ENCODE measurements at regions not wholly inside any gene's neighbourhood (a gene's known extent, or its start where the extent isn't known, plus 50 kb on each side); places are given as distances from the start of the nearest gene placed in this dataset.

- TF ChIP-seq, protein P1, sequence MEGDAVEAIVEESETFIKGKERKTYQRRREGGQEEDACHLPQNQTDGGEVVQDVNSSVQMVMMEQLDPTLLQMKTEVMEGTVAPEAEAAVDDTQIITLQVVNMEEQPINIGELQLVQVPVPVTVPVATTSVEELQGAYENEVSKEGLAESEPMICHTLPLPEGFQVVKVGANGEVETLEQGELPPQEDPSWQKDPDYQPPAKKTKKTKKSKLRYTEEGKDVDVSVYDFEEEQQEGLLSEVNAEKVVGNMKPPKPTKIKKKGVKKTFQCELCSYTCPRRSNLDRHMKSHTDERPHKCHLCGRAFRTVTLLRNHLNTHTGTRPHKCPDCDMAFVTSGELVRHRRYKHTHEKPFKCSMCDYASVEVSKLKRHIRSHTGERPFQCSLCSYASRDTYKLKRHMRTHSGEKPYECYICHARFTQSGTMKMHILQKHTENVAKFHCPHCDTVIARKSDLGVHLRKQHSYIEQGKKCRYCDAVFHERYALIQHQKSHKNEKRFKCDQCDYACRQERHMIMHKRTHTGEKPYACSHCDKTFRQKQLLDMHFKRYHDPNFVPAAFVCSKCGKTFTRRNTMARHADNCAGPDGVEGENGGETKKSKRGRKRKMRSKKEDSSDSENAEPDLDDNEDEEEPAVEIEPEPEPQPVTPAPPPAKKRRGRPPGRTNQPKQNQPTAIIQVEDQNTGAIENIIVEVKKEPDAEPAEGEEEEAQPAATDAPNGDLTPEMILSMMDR (IDR thresholded peaks at IDR 0.05; ENCODE audit: borderline replicate concordance, extremely low read depth, insufficient read depth): no peak
- Histone ChIP-seq H3K9me3 (ENCODE audit: control insufficient read depth in 2 of 3, insufficient read depth in 1 of 3, low read length in 3 of 3) (no peaks in the 10 kb centered on the region), H3K4me1 (ENCODE audit: control insufficient read depth in 2 of 3, insufficient read depth in 2 of 3, low read depth in 1 of 3, low read length in 3 of 3) (peaks cover 4 to 47% (median 13%) of the 10 kb centered on the region in 3 donors), H3K4me3 (ENCODE audit: low read length in 3 of 3) (no peak overlapping the region), H3K36me3 (ENCODE audit: control insufficient read depth in 2 of 3, insufficient read depth in 3 of 3, low read length in 3 of 3) (no peaks in the 10 kb centered on the region), H3K27ac (ENCODE audit: low read depth in 2 of 2, low read length in 2 of 2) (peak overlapping the region; percentile 2 to 6), H3K9ac (ENCODE audit: low read length in 3 of 3) (no peak overlapping the region), H3K27me3 (ENCODE audit: control insufficient read depth, insufficient read depth, low read length) (no peaks in the 10 kb centered on the region)
- FAIRE-seq: no peak
- intact Hi-C loops (cut with DNase I): no loop called here
- DNase-seq: no peak
These were observed 211.2 kb upstream of the EEA1 start for GRCh38 chr12:93140325-93140724.

DNA sequence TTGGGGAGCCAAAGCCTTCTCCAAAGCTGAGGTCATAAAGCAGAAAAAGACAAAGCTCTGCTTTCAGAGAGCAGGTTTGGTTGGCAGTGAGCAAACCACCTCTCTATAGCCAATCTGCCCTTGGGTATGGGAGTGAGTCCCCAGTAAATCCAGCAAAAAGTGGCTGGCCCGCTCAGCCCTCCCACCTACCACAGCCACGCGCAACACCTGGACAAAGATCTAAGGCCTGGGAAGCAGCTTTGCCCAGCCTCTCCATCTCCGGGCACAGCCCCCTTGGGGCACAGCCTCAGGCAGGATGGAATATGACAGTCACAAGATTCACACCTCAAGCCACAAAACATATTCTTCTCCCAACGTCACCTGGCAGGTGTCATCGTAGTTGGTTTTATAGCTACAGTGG, 211.7 kb upstream of the EEA1 start:
- Histone ChIP-seq H3K9ac (ENCODE audit: low read length in 3 of 3) (no peak overlapping the region), H3K4me3 (ENCODE audit: low read length in 3 of 3) (no peak overlapping the region), H3K36me3 (ENCODE audit: control insufficient read depth in 2 of 3, insufficient read depth in 3 of 3, low read length in 3 of 3) (no peaks in the 10 kb centered on the region), H3K4me1 (ENCODE audit: control insufficient read depth in 2 of 3, insufficient read depth in 2 of 3, low read depth in 1 of 3, low read length in 3 of 3) (peaks cover 1 to 43% (median 13%) of the 10 kb centered on the region in 3 donors), H3K9me3 (ENCODE audit: control insufficient read depth in 2 of 3, insufficient read depth in 1 of 3, low read length in 3 of 3) (no peaks in the 10 kb centered on the region), H3K27me3 (ENCODE audit: control insufficient read depth, insufficient read depth, low read length) (no peaks in the 10 kb centered on the region), H3K27ac (ENCODE audit: low read depth in 2 of 2, low read length in 2 of 2) (peak overlapping the region in 1 of 2 donors; percentile 2)
- no peak for FAIRE-seq
- intact Hi-C loops (cut with DNase I): no loop called here
- DNase-seq: no peak
- TF ChIP-seq, protein P1 (IDR thresholded peaks at IDR 0.05; ENCODE audit: borderline replicate concordance, extremely low read depth, insufficient read depth): no peak

DNA sequence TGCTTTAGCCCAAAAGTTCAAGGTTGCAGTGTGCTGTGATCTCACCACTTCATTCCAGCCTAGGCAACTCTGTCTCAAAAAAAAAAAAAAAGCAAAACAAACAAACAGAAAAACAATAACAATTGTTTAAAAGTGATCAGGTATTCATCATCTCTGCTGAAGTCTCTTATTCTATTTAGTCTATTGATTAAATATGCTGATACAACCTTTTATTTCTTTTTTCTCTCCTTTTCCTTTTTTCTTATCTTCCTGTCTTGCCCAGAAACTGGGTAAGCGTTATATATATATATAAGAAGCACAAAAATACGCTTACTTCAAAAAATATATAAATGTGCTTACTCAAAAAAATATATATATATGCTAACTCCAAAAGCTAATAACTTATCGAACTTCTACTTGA, 213.8 kb upstream of the EEA1 start:
- intact Hi-C loops (cut with DNase I): no loop called here
- FAIRE-seq: no peak
- H3K27ac ChIP-seq (ENCODE audit: low read depth in 2 of 2, low read length in 2 of 2): no peak overlapping the region
- no peak for DNase-seq
- peaks cover 0 to 29% (median 15%) of the 10 kb centered on the region in 3 donors for H3K4me1 ChIP-seq (ENCODE audit: control insufficient read depth in 2 of 3, insufficient read depth in 2 of 3, low read depth in 1 of 3, low read length in 3 of 3)
- H3K9ac ChIP-seq (ENCODE audit: low read length in 3 of 3): no peak overlapping the region
- H3K4me3 ChIP-seq (ENCODE audit: low read length in 3 of 3): no peak overlapping the region
- TF ChIP-seq, protein P1 (IDR thresholded peaks at IDR 0.05; ENCODE audit: borderline replicate concordance, extremely low read depth, insufficient read depth): no peak
- H3K27me3 ChIP-seq (ENCODE audit: control insufficient read depth, insufficient read depth, low read length): no peaks in the 10 kb centered on the region
- no peaks in the 10 kb centered on the region for H3K36me3 ChIP-seq (ENCODE audit: control insufficient read depth in 2 of 3, insufficient read depth in 3 of 3, low read length in 3 of 3)
- no peaks in the 10 kb centered on the region for H3K9me3 ChIP-seq (ENCODE audit: control insufficient read depth in 2 of 3, insufficient read depth in 1 of 3, low read length in 3 of 3)

- H3K27me3 ChIP-seq (ENCODE audit: control insufficient read depth, insufficient read depth, low read length): no peaks in the 10 kb centered on the region
- TF ChIP-seq, protein P1 (IDR thresholded peaks at IDR 0.05; ENCODE audit: borderline replicate concordance, extremely low read depth, insufficient read depth): no peak
- FAIRE-seq: no peak
- peaks cover 0 to 19% (median 14%) of the 10 kb centered on the region in 3 donors for H3K4me1 ChIP-seq (ENCODE audit: control insufficient read depth in 2 of 3, insufficient read depth in 2 of 3, low read depth in 1 of 3, low read length in 3 of 3)
- intact Hi-C loops (cut with DNase I): no loop called here
- H3K27ac ChIP-seq (ENCODE audit: low read depth in 2 of 2, low read length in 2 of 2): peak overlapping the region in 1 of 2 donors; percentile 3
- H3K9me3 ChIP-seq (ENCODE audit: control insufficient read depth in 2 of 3, insufficient read depth in 1 of 3, low read length in 3 of 3): no peaks in the 10 kb centered on the region
- DNase-seq: no peak
- H3K4me3 ChIP-seq (ENCODE audit: low read length in 3 of 3): no peak overlapping the region
- no peaks in the 10 kb centered on the region for H3K36me3 ChIP-seq (ENCODE audit: control insufficient read depth in 2 of 3, insufficient read depth in 3 of 3, low read length in 3 of 3)
- H3K9ac ChIP-seq (ENCODE audit: low read length in 3 of 3): no peak overlapping the region
These were observed 215.0 kb upstream of the EEA1 start for GRCh38 chr12:93144109-93144508.

Data from kidney (tissue), 13 donors.